PFSK-1 (cell line): ENCODE measurements at regions not wholly inside any gene's neighbourhood (a gene's known extent, or its start where the extent isn't known, plus 50 kb on each side); places are given as distances from the start of the nearest gene placed in this dataset.

Experiments used
- FOXP2 ChIP-seq: optimal IDR thresholded peaks from 2 replicates; pipeline ENCODE3; 2011; ENCODE audit warnings: borderline replicate concordance, control low read depth, inconsistent platforms; ENCODE audit not compliant: insufficient read depth; ENCODE audit errors: extremely low read length, extremely low read depth
- POLR2AphosphoS5 ChIP-seq: IDR thresholded peaks from 2 replicates; pipeline ENCODE4 v1.6.1; 2012; ENCODE audit warnings: low read depth, mild to moderate bottlenecking, control low read depth, low read length, moderate library complexity
- REST ChIP-seq, 2 experiments: IDR thresholded peaks; 2 replicates each; pipeline versions ENCODE4 v1.6.1 to v1.8.0; 2011 to 2012; ENCODE audit warnings: low read depth in 2 of 2, low read length in 2 of 2, control low read depth in 1 of 2, inconsistent platforms in 1 of 2, mild to moderate bottlenecking in 1 of 2, moderate library complexity in 1 of 2; ENCODE audit not compliant: insufficient read depth in 1 of 2
- SIN3A ChIP-seq: IDR thresholded peaks from 2 replicates; pipeline ENCODE4 v1.6.1; 2012; ENCODE audit warnings: mild to moderate bottlenecking, low read length, moderate library complexity, borderline replicate concordance; ENCODE audit not compliant: insufficient read depth
- TAF1 ChIP-seq: IDR thresholded peaks from 2 replicates; pipeline ENCODE4 v1.6.1; 2012; ENCODE audit warnings: low read length, control low read depth, borderline replicate concordance; ENCODE audit not compliant: insufficient read depth

GRCh38 chr9:28365020-28365640, 791.8 kb upstream of the C9orf72 start:
- TF ChIP-seq POLR2AphosphoS5: no peak
- TF ChIP-seq TAF1: no peak
- no peak for TF ChIP-seq SIN3A
- TF ChIP-seq REST (IDR thresholded peaks at IDR 0.05; ENCODE audit: insufficient read depth in 1 of 2, low read depth in 2 of 2, low read length in 2 of 2): no peak
- TF ChIP-seq FOXP2: no peak
